Immature natural killer cell (primary cell): ENCODE measurements at regions not wholly inside any gene's neighbourhood (a gene's known extent, or its start where the extent isn't known, plus 50 kb on each side); places are given as distances from the start of the nearest gene placed in this dataset.

Experiments
- DNase-seq, 3 donors: peaks; one replicate each; pipeline ENCODE4 v3.0.0; 2022; ENCODE audit warnings: mixed read lengths in 1 of 3
- H3K27ac Mint-ChIP-seq, 6 donors: one replicate each; pipeline ENCODE4 v1.8.0; 2020; ENCODE audit warnings: mixed read lengths in 6 of 6, mild to moderate bottlenecking in 5 of 6, inconsistent platforms in 4 of 6, moderate library complexity in 3 of 6
- H3K27me3 Mint-ChIP-seq, 3 donors: one replicate each; pipeline ENCODE4 v1.8.0; 2020 to 2021; ENCODE audit warnings: low read depth in 3 of 3, mild to moderate bottlenecking in 3 of 3, mixed read lengths in 3 of 3, moderate library complexity in 3 of 3, inconsistent platforms in 1 of 3
- H3K36me3 Mint-ChIP-seq, 3 donors: one replicate each; pipeline ENCODE4 v1.8.0; 2020; ENCODE audit warnings: mixed read lengths in 3 of 3, inconsistent platforms in 2 of 3, mild to moderate bottlenecking in 2 of 3
- H3K4me1 Mint-ChIP-seq, 2 donors: one replicate each; pipeline ENCODE4 v1.8.0; 2020; ENCODE audit warnings: inconsistent platforms in 2 of 2, mild to moderate bottlenecking in 2 of 2, mixed read lengths in 2 of 2, moderate library complexity in 1 of 2
- H3K4me3 Mint-ChIP-seq, 5 donors: one replicate each; pipeline ENCODE4 v1.8.0; 2020; ENCODE audit warnings: mild to moderate bottlenecking in 5 of 5, mixed read lengths in 5 of 5, inconsistent platforms in 3 of 5, moderate library complexity in 3 of 5
- H3K9me3 Mint-ChIP-seq, 6 donors: one replicate each; pipeline ENCODE4 v1.8.0; 2020; ENCODE audit warnings: mild to moderate bottlenecking in 6 of 6, mixed read lengths in 6 of 6, inconsistent platforms in 4 of 6, moderate library complexity in 3 of 6

DNA sequence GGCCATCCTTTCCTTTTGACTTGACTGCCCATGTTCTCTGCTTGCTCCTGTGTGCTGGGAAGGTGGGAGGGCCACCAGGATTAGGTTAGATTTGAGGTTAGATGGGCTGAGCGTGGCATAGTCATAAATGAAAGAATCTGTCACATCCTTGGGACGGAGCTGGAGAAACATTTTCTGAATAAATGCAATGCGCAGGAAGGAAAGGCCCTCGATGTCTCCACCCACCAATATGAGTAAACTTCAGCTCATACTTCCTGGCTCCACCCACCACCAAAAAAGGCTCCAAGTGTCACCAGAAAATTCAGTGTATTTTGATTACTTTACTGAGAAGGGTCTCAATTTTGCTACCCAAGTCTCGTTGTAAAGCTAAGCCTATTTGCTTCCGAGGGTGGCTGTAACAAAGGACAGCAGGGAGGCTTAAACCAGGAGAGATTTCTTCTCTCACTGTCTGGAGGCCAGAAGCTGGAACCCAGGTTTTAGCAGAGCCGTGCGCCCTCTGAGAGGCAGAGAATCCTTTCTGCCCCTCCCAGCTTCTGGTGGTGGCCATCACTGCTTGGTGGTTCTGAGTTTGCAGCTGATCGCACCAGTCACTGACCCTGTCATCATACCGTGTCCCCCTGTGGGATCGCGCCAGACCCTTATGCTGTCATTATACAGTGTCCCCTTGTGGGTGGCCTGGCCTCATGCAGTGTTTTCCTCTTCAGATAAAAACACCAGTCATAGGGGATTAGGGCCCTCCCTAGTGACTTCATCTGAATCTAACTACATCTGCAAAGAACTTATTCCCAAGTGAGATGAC is 137.8 kb downstream of the TTLL2 start:
- no peak overlapping the region for H3K4me3 Mint-ChIP-seq
- no peak for DNase-seq
- H3K4me1 Mint-ChIP-seq, result no peaks in the 10 kb centered on the region
- H3K36me3 Mint-ChIP-seq, result no peaks in the 10 kb centered on the region
- H3K27ac Mint-ChIP-seq, result no peak overlapping the region
- peaks cover 0 to 12% (median 4%) of the 10 kb centered on the region in 3 donors for H3K27me3 Mint-ChIP-seq
- H3K9me3 Mint-ChIP-seq, result no peaks in the 10 kb centered on the region

DNA sequence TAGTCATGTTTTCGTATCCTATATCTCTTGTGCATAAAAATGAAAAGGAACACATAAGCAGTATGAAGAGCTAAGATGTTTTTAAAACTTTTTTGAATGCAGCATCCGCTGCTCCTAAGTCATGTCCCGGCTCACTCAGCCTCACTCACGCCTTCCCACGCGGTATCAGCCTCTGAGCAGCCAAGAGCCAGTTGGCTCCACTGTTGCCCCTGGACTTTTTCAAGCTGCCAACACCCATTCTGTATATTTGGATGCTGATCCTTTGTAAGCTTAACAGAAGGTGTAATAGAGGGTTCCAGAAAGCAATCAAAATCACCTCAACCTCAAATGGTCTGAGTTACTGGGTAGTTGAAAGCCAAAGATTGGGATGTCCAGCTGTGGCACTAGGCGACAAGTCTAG is 139.3 kb downstream of the TTLL2 start:
- H3K4me1 Mint-ChIP-seq, result no peaks in the 10 kb centered on the region
- no peak overlapping the region for H3K27ac Mint-ChIP-seq
- H3K4me3 Mint-ChIP-seq, result no peak overlapping the region
- H3K27me3 Mint-ChIP-seq, result peaks cover 0 to 8% (median 1%) of the 10 kb centered on the region in 3 donors
- H3K36me3 Mint-ChIP-seq, result no peaks in the 10 kb centered on the region
- no peak for DNase-seq
- no peaks in the 10 kb centered on the region for H3K9me3 Mint-ChIP-seq

DNA sequence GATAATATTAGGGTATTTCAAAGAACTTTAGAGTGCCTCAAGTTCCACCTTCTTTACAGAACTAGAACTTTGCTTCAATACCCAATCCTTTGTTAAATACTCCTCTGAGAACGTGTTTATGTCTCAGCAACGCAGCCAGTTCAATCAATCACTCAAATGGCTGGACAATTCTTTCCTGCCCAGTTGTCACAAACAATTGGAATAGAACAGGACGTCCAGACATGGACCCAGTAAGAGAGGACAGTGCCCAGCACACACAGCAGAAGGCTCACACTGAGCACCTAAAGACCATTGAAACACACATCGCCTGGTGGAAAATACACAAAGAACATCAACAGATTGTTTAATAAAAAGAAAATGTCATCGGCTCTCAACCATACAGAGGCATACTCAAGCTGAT is 140.6 kb downstream of the TTLL2 start:
- Mint-ChIP-seq H3K9me3 (no peaks in the 10 kb centered on the region), H3K4me1 (no peaks in the 10 kb centered on the region), H3K27ac (no peak overlapping the region), H3K4me3 (no peak overlapping the region), H3K36me3 (no peaks in the 10 kb centered on the region), H3K27me3 (peaks cover 0 to 6% (median 0%) of the 10 kb centered on the region in 3 donors)
- DNase-seq, result no peak

DNA sequence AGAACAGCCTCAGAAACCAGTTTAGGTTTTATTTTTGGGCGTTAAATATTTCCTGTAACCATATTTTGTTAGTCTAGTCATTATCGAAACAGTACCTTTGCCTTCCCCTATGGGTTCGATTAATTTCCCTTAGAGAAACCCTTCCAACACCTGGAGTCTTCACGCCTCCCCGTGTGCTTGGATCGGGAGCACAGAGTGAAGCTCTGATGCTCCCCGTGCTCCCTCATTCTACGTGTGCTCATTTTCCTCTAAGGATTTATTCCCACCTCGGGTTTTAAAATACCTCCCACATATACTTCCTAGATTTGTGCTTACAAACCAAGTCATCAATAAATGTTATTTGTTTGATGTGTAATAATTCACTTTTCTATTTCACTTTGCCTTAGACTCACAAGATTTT is 142.4 kb downstream of the TTLL2 start:
- no peaks in the 10 kb centered on the region for H3K9me3 Mint-ChIP-seq

DNA sequence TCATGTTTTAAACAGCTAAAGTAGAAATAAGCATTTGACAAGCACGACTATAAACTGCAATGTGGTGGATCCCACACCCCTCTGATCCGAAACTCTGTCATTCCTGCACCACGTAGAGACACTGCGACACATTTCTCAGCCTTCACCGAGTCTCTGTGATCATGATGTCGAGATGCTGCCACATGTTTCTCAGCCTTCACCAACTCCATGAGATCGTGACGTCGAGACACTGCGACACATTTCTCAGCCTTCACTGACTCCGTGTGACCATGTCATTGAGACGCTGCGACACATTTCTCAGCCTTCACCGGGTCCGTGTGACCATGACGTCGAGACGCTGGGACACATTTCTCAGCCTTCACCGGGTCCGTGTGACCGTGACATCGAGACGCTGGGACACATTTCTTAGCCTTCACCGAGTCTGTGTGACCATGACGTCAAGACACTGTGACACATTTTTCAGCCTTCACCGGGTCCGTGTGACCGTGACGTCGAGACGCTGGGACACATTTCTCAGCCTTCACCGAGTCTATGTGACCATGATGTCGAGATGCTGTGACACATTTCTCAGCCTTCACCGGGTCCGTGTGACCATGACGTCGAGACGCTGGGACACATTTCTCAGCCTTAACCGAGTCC is 143.0 kb downstream of the TTLL2 start:
- Mint-ChIP-seq H3K4me1 (no peaks in the 10 kb centered on the region), H3K9me3 (no peaks in the 10 kb centered on the region), H3K27ac (no peak overlapping the region), H3K36me3 (no peaks in the 10 kb centered on the region), H3K27me3 (no peaks in the 10 kb centered on the region), H3K4me3 (no peak overlapping the region)
- DNase-seq, result no peak

More for the DNA sequence above, 142.4 kb downstream of the TTLL2 start:
- no peak for DNase-seq
- Mint-ChIP-seq H3K4me1 (no peaks in the 10 kb centered on the region), H3K4me3 (no peak overlapping the region), H3K36me3 (no peaks in the 10 kb centered on the region), H3K27me3 (peaks cover 0 to 3% (median 0%) of the 10 kb centered on the region in 3 donors), H3K27ac (no peak overlapping the region)

DNA sequence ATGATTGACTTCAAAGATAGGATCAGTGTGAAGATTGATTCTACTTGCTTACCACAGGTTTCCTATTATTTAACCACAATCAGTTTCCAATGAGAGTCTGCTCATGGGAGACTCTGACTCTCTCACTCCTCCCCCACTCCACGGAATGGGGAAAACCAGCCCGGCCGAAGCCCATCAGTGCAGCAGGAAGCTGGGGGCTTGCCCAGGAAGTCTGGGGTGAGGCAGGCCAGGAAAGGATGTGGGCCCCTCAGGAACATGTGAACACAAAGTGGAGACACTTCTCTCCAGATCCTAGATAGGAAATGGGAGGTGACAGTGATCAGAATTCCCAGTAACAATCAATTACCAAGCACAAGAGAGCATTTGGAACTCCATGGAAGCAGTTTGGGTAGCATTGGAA is 144.2 kb downstream of the TTLL2 start:
- no peak for DNase-seq
- no peaks in the 10 kb centered on the region for H3K4me1 Mint-ChIP-seq
- no peaks in the 10 kb centered on the region for H3K36me3 Mint-ChIP-seq
- H3K27me3 Mint-ChIP-seq, result no peaks in the 10 kb centered on the region
- no peaks in the 10 kb centered on the region for H3K9me3 Mint-ChIP-seq
- H3K4me3 Mint-ChIP-seq, result no peak overlapping the region
- no peak overlapping the region for H3K27ac Mint-ChIP-seq

DNA sequence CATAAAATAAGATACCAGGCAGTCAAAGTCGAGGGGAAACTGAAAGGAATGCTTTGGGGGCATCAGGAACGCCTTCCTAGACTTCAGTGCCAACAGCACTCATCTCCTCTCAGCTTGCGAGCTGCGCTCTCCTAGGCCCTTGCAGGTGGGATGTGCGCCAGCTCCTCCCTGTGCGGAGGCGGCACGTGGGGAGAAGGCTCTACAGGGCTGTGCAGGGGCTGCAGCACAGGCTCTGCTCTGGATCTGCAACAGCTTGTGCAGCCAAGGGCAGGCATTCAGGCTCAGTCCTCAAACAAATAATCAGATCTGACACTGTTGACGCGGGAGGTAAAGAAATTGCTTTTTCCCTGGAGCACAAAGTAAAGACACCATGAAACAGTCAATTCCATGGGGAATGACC is 144.8 kb downstream of the TTLL2 start:
- Mint-ChIP-seq H3K36me3 (no peaks in the 10 kb centered on the region), H3K9me3 (no peaks in the 10 kb centered on the region), H3K4me1 (no peaks in the 10 kb centered on the region), H3K27me3 (no peaks in the 10 kb centered on the region), H3K4me3 (no peak overlapping the region), H3K27ac (no peak overlapping the region)
- DNase-seq, result no peak

DNA sequence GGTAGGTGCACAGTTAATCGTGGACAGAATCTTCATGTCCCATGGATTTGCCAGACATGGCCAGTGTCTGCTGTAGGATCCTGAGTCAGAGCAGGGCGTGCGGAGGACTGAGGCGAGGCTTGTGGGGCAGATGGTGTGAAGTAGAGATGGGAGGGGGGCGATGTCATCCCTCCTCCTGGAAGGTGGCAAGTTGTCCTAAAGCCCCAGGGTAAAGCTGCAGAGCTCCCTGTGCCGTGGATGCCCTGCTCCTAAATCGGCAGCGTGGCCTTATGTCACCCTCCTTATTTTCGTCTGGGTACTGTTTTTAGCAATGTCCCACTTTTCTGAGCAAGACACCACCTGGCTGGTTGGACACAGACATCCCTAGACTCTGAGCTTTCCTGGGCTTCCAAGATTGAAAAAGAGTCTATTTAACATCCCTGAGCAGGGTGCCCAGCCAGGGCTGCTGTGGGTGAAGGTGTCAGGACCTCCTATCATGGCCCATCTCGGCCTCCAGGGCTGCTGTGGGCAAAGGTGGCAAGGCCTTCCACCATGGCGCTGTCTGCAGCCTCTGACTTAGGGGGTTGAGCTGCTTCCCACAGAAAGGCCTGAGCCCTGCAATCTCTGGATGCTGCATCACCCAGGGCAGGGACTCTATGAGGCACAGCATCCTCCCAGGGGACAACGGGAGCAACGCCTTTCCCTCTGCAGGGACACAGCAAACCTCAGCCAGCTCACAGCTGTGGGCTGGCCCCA is 145.4 kb downstream of the TTLL2 start:
- DNase-seq, result no peak
- Mint-ChIP-seq H3K27ac (no peak overlapping the region), H3K36me3 (no peaks in the 10 kb centered on the region), H3K9me3 (no peaks in the 10 kb centered on the region), H3K27me3 (no peaks in the 10 kb centered on the region), H3K4me3 (no peak overlapping the region), H3K4me1 (no peaks in the 10 kb centered on the region)

DNA sequence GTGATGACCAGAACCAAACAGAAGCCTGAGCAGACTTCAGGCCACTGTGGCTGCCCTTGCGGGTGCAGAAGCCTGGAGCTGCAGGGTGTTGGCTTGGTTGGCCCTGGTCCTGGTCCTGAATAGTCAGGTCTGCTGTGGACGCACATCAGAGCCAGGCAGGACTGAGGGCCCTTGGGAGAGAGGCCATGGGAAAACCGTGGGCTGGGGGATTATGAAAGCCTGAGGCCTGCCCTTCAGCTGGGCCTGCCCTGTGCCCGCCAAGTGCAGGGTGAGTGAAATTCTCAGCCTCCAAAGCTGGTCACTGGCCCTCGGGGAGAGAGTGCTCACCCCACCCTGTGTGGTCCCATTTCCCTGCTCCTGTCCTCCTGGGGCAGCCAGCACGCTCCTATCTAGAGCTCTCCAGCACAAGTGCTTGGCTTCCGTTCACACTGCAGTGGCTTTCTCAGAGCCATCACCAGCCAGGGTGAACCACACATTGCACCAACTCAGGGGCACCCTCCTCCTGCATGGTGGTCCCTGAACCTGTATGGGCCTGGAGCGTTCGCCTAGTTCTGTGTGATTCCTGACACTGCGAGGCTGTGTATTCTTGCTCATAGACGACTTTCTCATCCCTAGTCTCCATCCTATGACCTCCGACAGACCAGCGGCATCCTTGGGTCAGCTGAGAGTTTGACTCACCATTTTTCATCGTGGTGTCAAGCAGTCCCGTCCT is 146.1 kb downstream of the TTLL2 start:
- no peaks in the 10 kb centered on the region for H3K9me3 Mint-ChIP-seq

DNA sequence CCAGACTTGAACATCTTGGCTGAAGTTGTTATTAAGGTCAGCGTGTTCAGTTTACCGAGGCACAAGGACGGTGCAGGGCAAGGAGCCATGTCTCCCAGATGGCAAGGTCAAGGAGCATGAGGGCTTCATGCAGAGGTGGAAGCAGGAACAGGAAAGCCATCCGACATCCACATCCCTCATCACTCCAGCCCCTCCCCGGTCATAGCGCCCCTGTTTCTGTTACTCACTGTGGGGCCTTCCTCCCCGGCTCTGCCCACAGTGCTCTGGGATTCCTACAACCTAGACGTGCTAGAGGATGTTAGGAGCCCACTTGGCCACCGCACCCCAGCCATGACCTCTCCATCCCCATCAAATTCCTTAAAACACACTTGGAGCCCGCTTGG is 146.7 kb downstream of the TTLL2 start:
- peaks cover 0 to 3% (median 0%) of the 10 kb centered on the region in 3 donors for H3K27me3 Mint-ChIP-seq
- no peak overlapping the region for H3K27ac Mint-ChIP-seq
- H3K9me3 Mint-ChIP-seq, result no peaks in the 10 kb centered on the region
- no peaks in the 10 kb centered on the region for H3K4me1 Mint-ChIP-seq
- no peaks in the 10 kb centered on the region for H3K36me3 Mint-ChIP-seq
- H3K4me3 Mint-ChIP-seq, result no peak overlapping the region
- DNase-seq, result no peak

More for the DNA sequence above, 146.1 kb downstream of the TTLL2 start:
- no peak overlapping the region for H3K27ac Mint-ChIP-seq
- peaks cover 0 to under 1% (median 0%) of the 10 kb centered on the region in 3 donors for H3K27me3 Mint-ChIP-seq
- H3K4me1 Mint-ChIP-seq, result no peaks in the 10 kb centered on the region
- H3K36me3 Mint-ChIP-seq, result no peaks in the 10 kb centered on the region
- H3K4me3 Mint-ChIP-seq, result no peak overlapping the region
- no peak for DNase-seq

DNA sequence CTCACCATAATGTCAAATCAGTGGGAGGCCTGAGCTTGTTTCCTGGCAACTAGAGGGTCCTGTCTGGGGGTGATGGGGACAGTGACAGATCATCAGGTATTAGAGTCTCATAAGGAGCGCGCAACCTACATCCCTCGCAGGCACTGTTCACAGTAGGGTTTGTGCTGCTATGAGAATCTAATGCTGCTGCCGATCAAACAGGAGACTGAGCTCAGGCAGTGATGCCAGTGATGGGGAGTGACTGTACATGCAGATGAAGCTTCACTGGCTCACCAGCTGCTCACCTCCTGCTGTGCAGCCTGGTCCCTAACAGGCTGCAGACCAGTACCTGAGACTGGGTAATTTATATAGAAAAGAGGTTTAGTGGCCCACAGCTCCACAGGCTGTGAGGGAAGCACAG is 147.3 kb downstream of the TTLL2 start:
- Mint-ChIP-seq H3K27me3 (peaks cover 0 to 3% (median 0%) of the 10 kb centered on the region in 3 donors), H3K4me3 (no peak overlapping the region), H3K9me3 (no peaks in the 10 kb centered on the region), H3K4me1 (no peaks in the 10 kb centered on the region), H3K27ac (no peak overlapping the region), H3K36me3 (no peaks in the 10 kb centered on the region)
- DNase-seq, result no peak

DNA sequence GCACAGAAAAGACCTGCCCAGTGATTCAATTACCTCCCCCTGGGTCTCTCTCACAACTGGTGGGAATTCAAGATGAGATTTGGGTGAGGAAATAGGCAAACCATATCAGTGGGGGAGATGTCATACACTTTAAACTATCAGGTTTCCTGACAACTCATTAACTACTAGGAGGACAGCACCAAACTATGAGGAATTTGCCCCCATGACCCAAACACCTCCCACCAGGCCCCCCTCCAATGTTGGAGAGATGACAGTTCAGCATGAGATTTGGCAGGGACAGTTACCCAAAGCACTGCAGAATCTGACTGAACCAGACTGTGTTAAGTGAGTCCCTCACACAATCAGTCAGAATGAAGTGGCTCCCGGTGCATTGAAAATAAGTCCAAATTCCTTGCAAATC is 148.0 kb downstream of the TTLL2 start:
- peaks cover 0 to 4% (median 0%) of the 10 kb centered on the region in 3 donors for H3K27me3 Mint-ChIP-seq
- no peaks in the 10 kb centered on the region for H3K36me3 Mint-ChIP-seq
- no peak overlapping the region for H3K27ac Mint-ChIP-seq
- DNase-seq, result no peak
- H3K4me1 Mint-ChIP-seq, result no peaks in the 10 kb centered on the region
- no peak overlapping the region for H3K4me3 Mint-ChIP-seq
- no peaks in the 10 kb centered on the region for H3K9me3 Mint-ChIP-seq

DNA sequence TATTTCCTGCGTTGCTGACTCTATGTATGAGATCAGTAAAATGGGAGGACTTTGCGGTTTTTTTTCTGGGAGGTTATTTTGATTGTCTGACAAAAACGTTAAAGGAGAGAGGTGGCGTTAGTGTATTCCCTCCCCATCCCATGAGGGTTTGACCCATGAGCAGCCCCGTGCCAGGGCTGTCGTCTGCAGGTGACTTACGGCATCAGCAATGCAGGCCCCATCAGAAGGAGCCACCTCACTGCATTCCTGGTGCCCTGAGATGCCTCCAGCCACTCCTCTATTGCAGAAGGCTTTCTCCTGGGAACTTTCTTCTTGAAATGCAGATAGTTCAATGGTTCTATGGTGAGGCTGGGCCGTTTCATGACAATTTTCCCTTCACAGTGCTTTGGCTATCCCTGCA is 149.3 kb downstream of the TTLL2 start:
- peaks cover 0 to 6% (median 0%) of the 10 kb centered on the region in 3 donors for H3K27me3 Mint-ChIP-seq
- no peaks in the 10 kb centered on the region for H3K4me1 Mint-ChIP-seq
- no peak overlapping the region for H3K27ac Mint-ChIP-seq
- no peaks in the 10 kb centered on the region for H3K36me3 Mint-ChIP-seq
- DNase-seq, result no peak
- H3K4me3 Mint-ChIP-seq, result no peak overlapping the region
- H3K9me3 Mint-ChIP-seq, result no peaks in the 10 kb centered on the region

DNA sequence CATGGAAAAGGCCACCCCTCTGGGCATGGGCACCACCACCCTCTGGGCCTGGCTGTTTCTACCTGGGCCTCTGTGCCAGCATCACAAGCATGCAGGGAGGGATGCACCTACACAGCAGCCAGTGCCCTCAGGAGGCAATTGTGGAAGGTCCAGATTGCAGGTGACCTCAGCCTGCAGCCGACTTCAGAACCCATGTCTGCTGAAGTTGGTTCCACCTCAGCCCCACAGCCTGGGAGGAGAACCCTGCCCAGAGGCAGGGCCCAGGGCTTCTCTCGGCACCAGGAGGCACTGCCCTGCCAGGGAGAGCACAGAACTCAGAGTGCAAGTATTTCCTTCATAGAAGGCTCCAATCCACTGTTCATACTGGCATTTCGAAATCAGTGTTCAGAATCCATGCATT is 149.8 kb downstream of the TTLL2 start:
- Mint-ChIP-seq H3K4me3 (no peak overlapping the region), H3K27me3 (peaks cover 0 to 6% (median 0%) of the 10 kb centered on the region in 3 donors), H3K36me3 (no peaks in the 10 kb centered on the region), H3K4me1 (no peaks in the 10 kb centered on the region), H3K27ac (no peak overlapping the region), H3K9me3 (no peaks in the 10 kb centered on the region)
- no peak for DNase-seq
